ENCODE measurements at regions not wholly inside any gene's neighbourhood (a gene's known extent, or its start where the extent isn't known, plus 50 kb on each side); places are given as distances from the start of the nearest gene placed in this dataset.

DNA sequence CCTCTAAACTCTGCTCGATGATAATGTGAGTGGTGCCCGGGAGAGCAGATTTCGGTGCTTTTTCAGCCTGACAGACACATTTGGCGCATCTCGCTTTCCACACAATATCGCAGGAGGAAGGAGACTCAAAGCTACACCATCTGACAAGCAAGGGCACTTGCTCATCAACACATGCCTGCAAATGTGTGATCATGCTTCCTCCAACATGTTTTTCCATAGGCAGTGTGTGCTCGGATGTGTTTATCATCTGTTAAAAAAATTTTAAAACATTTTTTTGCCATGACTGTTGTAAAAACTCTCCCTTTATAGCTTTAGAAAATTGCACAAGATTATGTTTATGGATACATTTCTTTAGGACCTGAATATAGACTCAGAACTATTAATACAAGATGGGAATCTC lies 170.3 kb upstream of the PUDP start:
- no peaks in the 10 kb centered on the region for H3K4me1 Mint-ChIP-seq
- ChIA-PET CTCF (no interaction called here), POLR2A (no interaction called here)
- Histone ChIP-seq H3K9me3 (ENCODE audit: control extremely low read depth in 1 of 3, control insufficient read depth in 2 of 3, insufficient read depth in 1 of 3, low read length in 2 of 3) (no peaks in the 10 kb centered on the region), H3K36me3 (replicated peaks in 1 of 2; ENCODE audit: control extremely low read depth in 1 of 2, control insufficient read depth in 1 of 2, extremely low read depth in 1 of 2, insufficient read depth in 2 of 2, low read length in 1 of 2) (no peaks in the 10 kb centered on the region), H3K4me3 (ENCODE audit: control extremely low read depth in 1 of 5, extremely low read depth in 1 of 5, insufficient read depth in 1 of 5, low read depth in 2 of 5, low read length in 4 of 5) (no peak overlapping the region), H3K4me1 (ENCODE audit: control insufficient read depth in 2 of 2, insufficient read depth in 2 of 2, low read length in 2 of 2) (no peaks in the 10 kb centered on the region), H3K4me2 (replicated peaks; ENCODE audit: low read depth, low read length, poor library complexity, severe bottlenecking) (no peak overlapping the region), H3K27me3 (replicated peaks in 1 of 4; ENCODE audit: control extremely low read depth in 1 of 4, control insufficient read depth in 3 of 4, insufficient read depth in 4 of 4, low read length in 3 of 4) (no peaks in the 10 kb centered on the region), H3K9ac (ENCODE audit: low read length) (no peak overlapping the region), H3K27ac (ENCODE audit: low read length in 2 of 2) (no peak overlapping the region), H3K79me2 (ENCODE audit: control insufficient read depth, insufficient read depth, low read length) (no peaks in the 10 kb centered on the region), H4K20me1 (ENCODE audit: control insufficient read depth, insufficient read depth, low read length, poor library complexity, severe bottlenecking) (no peaks in the 10 kb centered on the region), H2AFZ (ENCODE audit: insufficient read depth, low read depth, low read length, poor library complexity, severe bottlenecking) (no peak overlapping the region)
- H3K9me3 Mint-ChIP-seq (ENCODE audit: insufficient read depth), result no peaks in the 10 kb centered on the region
- WGBS (ENCODE audit: insufficient coverage), result 96% methylated on average over 5 of the region's 7 CpGs
- no peak for TF ChIP-seq EZH2 (IDR thresholded peaks at IDR 0.05; ENCODE audit: borderline replicate concordance, insufficient read depth, low read depth, low read length, poor library complexity, severe bottlenecking)
- TF ChIP-seq, protein P1, sequence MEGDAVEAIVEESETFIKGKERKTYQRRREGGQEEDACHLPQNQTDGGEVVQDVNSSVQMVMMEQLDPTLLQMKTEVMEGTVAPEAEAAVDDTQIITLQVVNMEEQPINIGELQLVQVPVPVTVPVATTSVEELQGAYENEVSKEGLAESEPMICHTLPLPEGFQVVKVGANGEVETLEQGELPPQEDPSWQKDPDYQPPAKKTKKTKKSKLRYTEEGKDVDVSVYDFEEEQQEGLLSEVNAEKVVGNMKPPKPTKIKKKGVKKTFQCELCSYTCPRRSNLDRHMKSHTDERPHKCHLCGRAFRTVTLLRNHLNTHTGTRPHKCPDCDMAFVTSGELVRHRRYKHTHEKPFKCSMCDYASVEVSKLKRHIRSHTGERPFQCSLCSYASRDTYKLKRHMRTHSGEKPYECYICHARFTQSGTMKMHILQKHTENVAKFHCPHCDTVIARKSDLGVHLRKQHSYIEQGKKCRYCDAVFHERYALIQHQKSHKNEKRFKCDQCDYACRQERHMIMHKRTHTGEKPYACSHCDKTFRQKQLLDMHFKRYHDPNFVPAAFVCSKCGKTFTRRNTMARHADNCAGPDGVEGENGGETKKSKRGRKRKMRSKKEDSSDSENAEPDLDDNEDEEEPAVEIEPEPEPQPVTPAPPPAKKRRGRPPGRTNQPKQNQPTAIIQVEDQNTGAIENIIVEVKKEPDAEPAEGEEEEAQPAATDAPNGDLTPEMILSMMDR (IDR thresholded peaks at IDR 0.05), result no peak
- H3K27ac Mint-ChIP-seq, result no peak overlapping the region
- no peaks in the 10 kb centered on the region for H3K27me3 Mint-ChIP-seq
- intact Hi-C loops (cut with micrococcal nuclease), result no loop called here
- ATAC-seq (ENCODE audit: low read depth) (no peak), DNase-seq (no peak)
- H3K4me3 Mint-ChIP-seq, result no peak overlapping the region

DNA sequence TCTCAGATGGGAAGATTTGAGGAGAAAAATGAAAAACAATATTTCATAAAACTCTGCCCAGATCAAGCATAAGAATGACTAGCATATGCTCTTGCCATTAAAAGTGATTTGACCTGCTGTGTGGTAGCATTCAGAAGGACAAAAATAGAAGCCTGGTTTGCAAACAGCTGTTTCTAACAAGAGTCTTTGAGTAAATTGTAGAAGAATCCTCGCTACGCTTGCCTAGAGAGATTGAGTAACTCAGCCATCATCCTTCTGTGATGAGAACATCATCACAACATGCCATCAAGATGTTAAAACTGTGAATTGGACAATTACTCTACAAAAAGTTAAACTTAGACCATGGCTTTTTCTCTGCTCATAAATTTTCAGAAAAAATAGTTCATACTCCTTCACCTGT lies 168.9 kb upstream of the PUDP start:
- Mint-ChIP-seq H3K9me3 (ENCODE audit: insufficient read depth) (no peaks in the 10 kb centered on the region), H3K4me1 (no peaks in the 10 kb centered on the region), H3K27ac (no peak overlapping the region), H3K4me3 (no peak overlapping the region), H3K27me3 (no peaks in the 10 kb centered on the region)
- ChIA-PET CTCF (no interaction called here), POLR2A (no interaction called here)
- no peak for DNase-seq
- H3K79me2 ChIP-seq (ENCODE audit: control insufficient read depth, insufficient read depth, low read length), result no peaks in the 10 kb centered on the region
- H3K27me3 ChIP-seq (replicated peaks in 1 of 4; ENCODE audit: control extremely low read depth in 1 of 4, control insufficient read depth in 3 of 4, insufficient read depth in 4 of 4, low read length in 3 of 4), result no peaks in the 10 kb centered on the region
- no peak overlapping the region for H3K4me2 ChIP-seq (replicated peaks; ENCODE audit: low read depth, low read length, poor library complexity, severe bottlenecking)
- no peak for ATAC-seq (ENCODE audit: low read depth)
- no peaks in the 10 kb centered on the region for H3K36me3 ChIP-seq (replicated peaks in 1 of 2; ENCODE audit: control extremely low read depth in 1 of 2, control insufficient read depth in 1 of 2, extremely low read depth in 1 of 2, insufficient read depth in 2 of 2, low read length in 1 of 2)
- no peaks in the 10 kb centered on the region for H4K20me1 ChIP-seq (ENCODE audit: control insufficient read depth, insufficient read depth, low read length, poor library complexity, severe bottlenecking)
- no peak overlapping the region for H3K27ac ChIP-seq (ENCODE audit: low read length in 2 of 2)
- no CpG with 5 or more reads among the region's 2 CpGs for WGBS (ENCODE audit: insufficient coverage)
- TF ChIP-seq, protein P1 (IDR thresholded peaks at IDR 0.05), result no peak
- no peak for TF ChIP-seq EZH2 (IDR thresholded peaks at IDR 0.05; ENCODE audit: borderline replicate concordance, insufficient read depth, low read depth, low read length, poor library complexity, severe bottlenecking)
- intact Hi-C loops (cut with micrococcal nuclease), result no loop called here
- no peak overlapping the region for H3K4me3 ChIP-seq (ENCODE audit: control extremely low read depth in 1 of 5, extremely low read depth in 1 of 5, insufficient read depth in 1 of 5, low read depth in 2 of 5, low read length in 4 of 5)
- no peak overlapping the region for H3K9ac ChIP-seq (ENCODE audit: low read length)
- H2AFZ ChIP-seq (ENCODE audit: insufficient read depth, low read depth, low read length, poor library complexity, severe bottlenecking), result no peak overlapping the region
- H3K9me3 ChIP-seq (ENCODE audit: control extremely low read depth in 1 of 3, control insufficient read depth in 2 of 3, insufficient read depth in 1 of 3, low read length in 2 of 3), result no peaks in the 10 kb centered on the region
- no peaks in the 10 kb centered on the region for H3K4me1 ChIP-seq (ENCODE audit: control insufficient read depth in 2 of 2, insufficient read depth in 2 of 2, low read length in 2 of 2)

Data from B cell (primary cell).